HG03521 (cell line): ENCODE measurements at regions not wholly inside any gene's neighbourhood (a gene's known extent, or its start where the extent isn't known, plus 50 kb on each side); places are given as distances from the start of the nearest gene placed in this dataset.
"Not testable (repeated sequence)": the region's sequence is repeated elsewhere in the genome, so short reads cannot be mapped to it uniquely, and the experiment has no call there.

Experiments used
- ATAC-seq: cut with Tn5 transposase; IDR thresholded peaks from one replicate; pipeline ENCODE4 v1.9.1; 2021; ENCODE audit warnings: mild to moderate bottlenecking, moderate library complexity; ENCODE audit not compliant: unreplicated experiment

GRCh38 chr16:29355339-29356059 lies 51.0 kb downstream of the NPIPB11 start:
- ATAC-seq, result not testable (repeated sequence)

- not testable (repeated sequence) for ATAC-seq
Measured at GRCh38 chr16:29354449-29354848, 52.1 kb downstream of the NPIPB11 start.

GRCh38 chr16:29352617-29352999 lies 53.9 kb downstream of the NPIPB11 start:
- ATAC-seq, result not testable (repeated sequence)

DNA sequence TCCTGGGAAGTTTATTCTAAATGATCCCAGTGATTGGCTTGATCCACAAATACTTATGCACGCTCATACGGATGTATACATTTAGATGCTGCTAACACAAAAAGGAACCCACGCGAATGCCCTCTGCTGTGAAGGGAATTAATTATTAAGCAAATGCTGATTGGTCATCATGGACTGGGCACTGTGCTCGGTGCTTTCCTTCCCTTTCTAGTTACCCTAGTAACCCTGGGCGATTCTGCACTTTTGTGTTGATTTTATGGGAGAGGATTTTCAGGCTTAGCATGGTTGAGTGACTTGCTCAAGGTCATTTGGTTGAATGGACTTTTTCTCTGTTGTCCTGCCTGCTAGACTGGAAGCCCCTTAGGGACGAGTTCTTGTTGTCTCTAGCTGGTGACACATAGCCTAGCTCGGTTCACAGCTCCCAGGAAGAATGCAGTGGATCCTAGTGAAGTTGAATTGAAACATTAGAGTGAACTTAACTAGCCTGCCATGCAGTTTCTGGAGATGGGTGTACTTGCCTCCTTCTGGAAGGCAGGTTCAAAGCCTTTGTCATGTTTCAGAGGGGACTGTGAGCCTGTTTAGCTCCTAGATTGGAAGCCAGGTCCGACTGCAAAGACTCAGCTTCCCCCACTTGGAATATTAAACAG lies 54.4 kb downstream of the NPIPB11 start:
- ATAC-seq, result not testable (repeated sequence)

DNA sequence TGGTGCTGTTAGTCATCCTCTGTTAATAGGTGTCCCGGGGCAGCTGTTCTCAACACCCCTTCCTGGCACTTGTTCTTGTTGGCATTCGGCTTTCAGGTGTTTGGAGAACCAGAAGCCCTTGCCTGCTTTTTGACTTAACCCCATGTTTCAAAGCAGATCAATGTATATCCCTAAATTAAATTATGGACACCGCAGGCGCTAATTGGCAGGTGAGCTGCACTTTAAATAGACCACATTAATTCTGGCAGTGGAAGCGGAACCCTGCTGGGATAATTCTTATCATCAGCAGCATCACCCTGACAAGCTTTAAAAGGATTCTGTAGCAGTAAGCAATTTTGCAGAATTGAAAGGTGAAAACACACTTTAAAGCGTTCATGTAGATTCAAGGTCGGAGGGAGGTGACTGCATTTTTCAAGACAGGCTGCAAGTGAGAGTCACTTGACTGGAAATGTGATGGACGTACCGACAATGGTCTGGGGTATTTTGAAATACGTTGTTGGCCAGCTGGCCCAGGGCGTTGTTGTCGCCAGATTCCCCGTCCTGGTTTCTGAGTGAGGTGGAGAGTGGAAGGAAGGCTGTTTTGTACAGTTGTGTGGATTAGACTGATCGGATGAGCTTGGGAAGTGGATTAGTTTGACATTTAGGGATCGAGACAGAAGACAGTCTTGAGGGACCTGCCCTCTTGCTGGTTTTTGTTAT lies 55.1 kb downstream of the NPIPB11 start:
- ATAC-seq, result not testable (repeated sequence)

DNA sequence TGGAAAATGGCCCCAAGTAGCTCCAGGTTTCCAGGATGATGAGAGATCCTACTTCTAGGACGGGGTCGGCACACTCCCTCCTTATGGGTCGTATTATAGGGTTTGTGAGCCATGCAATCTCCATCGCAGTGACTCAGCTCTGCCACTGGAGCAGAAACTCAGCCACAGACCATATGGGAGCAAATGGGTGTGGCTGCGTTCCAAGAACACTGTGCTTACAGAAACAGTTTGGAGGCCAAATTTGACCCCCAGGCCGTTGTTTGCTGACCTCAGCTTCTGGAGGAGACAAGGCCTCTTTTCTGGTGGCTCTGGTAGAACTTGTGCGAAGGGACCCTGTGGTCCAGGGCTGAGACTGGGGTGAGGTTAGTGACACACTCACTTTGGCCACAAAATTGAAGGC lies 56.5 kb downstream of the NPIPB11 start:
- not testable (repeated sequence) for ATAC-seq

- not testable (repeated sequence) for ATAC-seq
Measured at GRCh38 chr16:29348748-29349147, 57.8 kb downstream of the NPIPB11 start.

GRCh38 chr16:29348123-29348690 lies 58.3 kb downstream of the NPIPB11 start:
- ATAC-seq, result not testable (repeated sequence)

GRCh38 chr16:29346796-29347580 lies 59.5 kb downstream of the NPIPB11 start:
- not testable (repeated sequence) for ATAC-seq

GRCh38 chr16:29346203-29346602 lies 60.3 kb downstream of the NPIPB11 start:
- ATAC-seq, result not testable (repeated sequence)

GRCh38 chr16:29342937-29343336 lies 63.6 kb downstream of the NPIPB11 start:
- ATAC-seq, result not testable (repeated sequence)

DNA sequence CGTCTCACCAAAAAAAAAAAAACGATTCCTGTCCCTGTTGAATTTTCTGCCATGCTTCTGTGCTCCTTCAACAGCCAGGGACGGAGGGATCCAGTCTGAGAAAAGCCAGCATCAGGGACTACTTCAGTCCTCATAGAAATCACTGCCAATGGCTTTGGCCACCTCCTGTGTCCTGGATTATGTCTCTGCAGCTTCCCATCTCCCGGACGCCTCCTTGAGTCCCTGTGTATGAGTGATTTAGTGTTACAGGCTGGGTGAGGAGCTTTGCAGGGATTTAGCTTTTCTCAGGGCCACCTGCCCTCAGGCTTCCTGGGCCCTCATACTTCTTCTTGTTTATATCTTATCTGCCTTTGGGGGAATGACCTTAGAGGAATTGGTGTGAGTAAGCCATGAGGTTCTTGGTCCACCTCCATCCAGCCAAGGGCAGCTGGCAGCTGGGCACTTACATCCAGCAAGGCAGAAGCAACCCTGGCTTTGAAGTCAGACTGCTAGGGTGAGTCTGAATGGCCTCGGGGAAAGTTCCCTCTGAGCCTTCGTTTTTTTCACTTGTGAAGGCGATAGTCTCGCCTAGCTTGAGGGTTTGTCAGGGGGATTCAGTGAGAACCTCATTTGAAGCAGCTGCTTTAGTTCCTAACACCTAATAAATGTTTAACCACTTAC lies 65.6 kb downstream of the NPIPB11 start:
- not testable (repeated sequence) for ATAC-seq

DNA sequence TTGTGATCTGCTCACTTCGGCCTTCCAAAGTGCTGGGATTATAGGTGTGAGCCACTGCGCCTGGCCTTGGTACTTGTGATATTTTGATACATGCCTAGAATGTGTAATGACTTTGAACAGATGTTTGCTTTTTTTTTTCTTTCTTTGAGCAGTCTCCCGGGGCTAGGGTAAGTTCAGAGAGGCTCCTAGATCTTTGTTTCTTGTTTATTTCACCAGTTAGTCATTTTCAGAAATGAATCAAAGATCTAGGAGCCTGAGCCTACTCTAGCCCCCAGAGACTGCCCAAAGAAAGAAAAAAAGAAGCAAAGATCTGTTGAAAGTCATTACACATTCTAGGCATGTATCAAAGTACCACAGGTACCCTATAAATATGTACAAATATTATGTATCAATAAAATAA lies 66.3 kb downstream of the NPIPB11 start:
- ATAC-seq, result not testable (repeated sequence)

- ATAC-seq, result peak; percentile 81
Measured at GRCh38 chr16:29338821-29339700, 67.5 kb downstream of the NPIPB11 start.

GRCh38 chr16:29337385-29337901 lies 69.1 kb downstream of the NPIPB11 start:
- ATAC-seq, result not testable (repeated sequence)

GRCh38 chr16:29335549-29335846 lies 71.0 kb downstream of the NPIPB11 start:
- not testable (repeated sequence) for ATAC-seq

GRCh38 chr16:29334776-29335548 lies 71.5 kb downstream of the NPIPB11 start:
- ATAC-seq, result not testable (repeated sequence)

- not testable (repeated sequence) for ATAC-seq
Measured at GRCh38 chr16:29333492-29334097, 72.9 kb downstream of the NPIPB11 start.
